Endothelial cell of umbilical vein (primary cell): ENCODE measurements at regions not wholly inside any gene's neighbourhood (a gene's known extent, or its start where the extent isn't known, plus 50 kb on each side); places are given as distances from the start of the nearest gene placed in this dataset.
A peak's percentile ranks its signal among the peaks of the same experiment; 100 is the strongest.

Experiments used
- BruUV-seq: library from RNA; stranded (reverse); fragments of 400-500 nt; replicated peaks from 2 replicates; lab custom pipeline; 2021; lab: Mats Ljungman, UMichigan
- CTCF ChIA-PET: fragments of 300-600, 350-600 bp; sonication (Branson Sonifier 250); formaldehyde crosslinking; loops from one replicate; lab custom pipeline; 2021; ENCODE audit warnings: antibody characterized with exemption, inconsistent platforms; lab: Charles Lee
- POLR2A ChIA-PET: fragments of 300-600, 350-600 bp; sonication (Branson Sonifier 250); formaldehyde crosslinking; loops from one replicate; lab custom pipeline; 2021; ENCODE audit warnings: antibody characterized with exemption, inconsistent platforms; lab: Charles Lee
- DNase-seq: peaks from one replicate; pipeline ENCODE4 v3.0.0-alpha.2; 2011; ENCODE audit warnings: low read depth, low spot score
- FAIRE-seq: peaks from 2 replicates; lab custom pipeline; 2011; peaks lifted over from hg19 to GRCh38; lab: Jason Lieb, UNC
- H2AFZ ChIP-seq: 2 replicates; pipeline ENCODE4 v1.6.0; 2012; ENCODE audit warnings: low read depth, low read length, control low read depth, inconsistent platforms
- H3K27ac ChIP-seq: 2 replicates; pipeline ENCODE4 v1.5.1; 2011; ENCODE audit warnings: low read depth, mild to moderate bottlenecking, control low read depth, low read length, moderate library complexity; ENCODE audit not compliant: insufficient read depth
- H3K27me3 ChIP-seq, 2 experiments: 2 replicates each; pipeline versions ENCODE4 v1.6.0 to v1.6.1; 2011; ENCODE audit warnings: low read length in 2 of 2, mixed read lengths in 1 of 2; ENCODE audit not compliant: control insufficient read depth in 2 of 2, insufficient read depth in 2 of 2
- H3K36me3 ChIP-seq, 2 experiments: 2 replicates in 1 of 2; 3 replicates in 1 of 2; pipeline ENCODE4 v1.5.1; 2011; ENCODE audit warnings: low read length in 2 of 2, mild to moderate bottlenecking in 1 of 2, moderate library complexity in 1 of 2; ENCODE audit not compliant: control insufficient read depth in 2 of 2, insufficient read depth in 2 of 2; ENCODE audit errors: extremely low read depth in 1 of 2
- H3K4me1 ChIP-seq: 3 replicates; pipeline ENCODE4 v1.5.1; 2011; ENCODE audit warnings: mild to moderate bottlenecking, low read length; ENCODE audit not compliant: control insufficient read depth, insufficient read depth; ENCODE audit errors: extremely low read depth
- H3K4me2 ChIP-seq: 2 replicates; pipeline ENCODE4 v1.6.1; 2011; ENCODE audit warnings: low read length, control low read depth, mixed read lengths; ENCODE audit not compliant: insufficient read depth
- H3K4me3 ChIP-seq, 3 experiments: fragments of 200-600 bp in 1 of 3; sonication (generic), shearing (Covaris generic) in 1 of 3; replicated peaks in 1 of 3; 2 replicates each; pipeline ENCODE4 v1.5.1; 2011 to 2016; ENCODE audit warnings: control low read depth in 3 of 3, low read length in 3 of 3, mild to moderate bottlenecking in 2 of 3, inconsistent platforms in 1 of 3, low read depth in 1 of 3, moderate library complexity in 1 of 3; ENCODE audit not compliant: insufficient read depth in 1 of 3
- H3K79me2 ChIP-seq: 2 replicates; pipeline ENCODE4 v1.6.0; 2012; ENCODE audit warnings: low read length, inconsistent platforms; ENCODE audit not compliant: control insufficient read depth, insufficient read depth
- H3K9ac ChIP-seq: replicated peaks from 2 replicates; pipeline ENCODE3; 2011; ENCODE audit warnings: low read length, control low read depth; ENCODE audit not compliant: insufficient read depth; ENCODE audit errors: extremely low read depth
- H3K9me1 ChIP-seq: replicated peaks from 3 replicates; pipeline ENCODE4 v1.6.0; 2011; ENCODE audit warnings: mild to moderate bottlenecking, low read length; ENCODE audit not compliant: control insufficient read depth, insufficient read depth; ENCODE audit errors: extremely low read depth
- H3K9me3 ChIP-seq: replicated peaks from 2 replicates; pipeline ENCODE4 v1.5.1; 2012; ENCODE audit warnings: low read length, inconsistent platforms; ENCODE audit not compliant: control insufficient read depth, insufficient read depth
- H4K20me1 ChIP-seq: replicated peaks from 2 replicates; pipeline ENCODE3; 2011; ENCODE audit warnings: mild to moderate bottlenecking, low read length; ENCODE audit not compliant: control insufficient read depth, insufficient read depth; ENCODE audit errors: extremely low read depth
- CTCF ChIP-seq, 2 donors: IDR thresholded peaks; 1 replicate in 1 of 2; 2 replicates in 1 of 2; pipeline ENCODE4 v1.5.1; 2011; ENCODE audit warnings: low read length in 2 of 2, mild to moderate bottlenecking in 2 of 2, moderate library complexity in 2 of 2, control low read depth in 1 of 2, inconsistent platforms in 1 of 2, low read depth in 1 of 2; ENCODE audit not compliant: insufficient read depth in 1 of 2; ENCODE audit errors: extremely low read depth in 1 of 2
- EZH2 ChIP-seq: IDR thresholded peaks from 2 replicates; pipeline ENCODE4 v1.6.1; 2012; ENCODE audit warnings: borderline replicate concordance, low read depth, mild to moderate bottlenecking, moderate library complexity, low read length, inconsistent platforms; ENCODE audit not compliant: severe bottlenecking
- FOS ChIP-seq: IDR thresholded peaks from 2 replicates; pipeline ENCODE4 v1.6.1; 2011; ENCODE audit warnings: mild to moderate bottlenecking, low read length, moderate library complexity, borderline replicate concordance; ENCODE audit not compliant: insufficient read depth
- GATA2 ChIP-seq: IDR thresholded peaks from 2 replicates; pipeline ENCODE4 v1.7.0; 2011; ENCODE audit warnings: low read depth, mild to moderate bottlenecking, moderate library complexity, mixed read lengths, low read length; ENCODE audit not compliant: insufficient read length, insufficient read depth
- JUN ChIP-seq: IDR thresholded peaks from 2 replicates; pipeline ENCODE4 v1.6.1; 2011; ENCODE audit warnings: borderline replicate concordance, low read depth; ENCODE audit not compliant: insufficient read length, insufficient read depth
- MYC ChIP-seq: IDR thresholded peaks from one replicate; pipeline ENCODE4 v1.6.1; 2011; ENCODE audit warnings: mild to moderate bottlenecking, low read depth, low read length
- POLR2A ChIP-seq: IDR thresholded peaks from 2 replicates; pipeline ENCODE4 v1.6.1; 2012; ENCODE audit warnings: low read depth, mild to moderate bottlenecking, control low read depth, low read length
- POLR2AphosphoS5 ChIP-seq: IDR thresholded peaks from 2 replicates; pipeline ENCODE4 v1.6.1; 2012; ENCODE audit warnings: low read depth, mild to moderate bottlenecking, control low read depth, low read length, moderate library complexity; ENCODE audit not compliant: insufficient read depth
- dilution Hi-C: fragments of 300-500 bp; cut with MboI; formaldehyde crosslinking; loops from one replicate; pipeline ENCODE4 v1.15.0; 2019; ENCODE audit warnings: low sequenced_read_pairs; ENCODE audit not compliant: extremely low pct_ligation_motif_present
- intact Hi-C: fragments of 100-400 bp; cut with micrococcal nuclease; formaldehyde crosslinking; loops from one replicate; pipeline ENCODE4 v1.10.0; 2022
- TF ChIP-seq, protein P1 (sequence below): IDR thresholded peaks from 2 replicates; pipeline ENCODE4 v1.6.1; 2011; ENCODE audit not compliant: insufficient read depth, insufficient read length

DNA sequence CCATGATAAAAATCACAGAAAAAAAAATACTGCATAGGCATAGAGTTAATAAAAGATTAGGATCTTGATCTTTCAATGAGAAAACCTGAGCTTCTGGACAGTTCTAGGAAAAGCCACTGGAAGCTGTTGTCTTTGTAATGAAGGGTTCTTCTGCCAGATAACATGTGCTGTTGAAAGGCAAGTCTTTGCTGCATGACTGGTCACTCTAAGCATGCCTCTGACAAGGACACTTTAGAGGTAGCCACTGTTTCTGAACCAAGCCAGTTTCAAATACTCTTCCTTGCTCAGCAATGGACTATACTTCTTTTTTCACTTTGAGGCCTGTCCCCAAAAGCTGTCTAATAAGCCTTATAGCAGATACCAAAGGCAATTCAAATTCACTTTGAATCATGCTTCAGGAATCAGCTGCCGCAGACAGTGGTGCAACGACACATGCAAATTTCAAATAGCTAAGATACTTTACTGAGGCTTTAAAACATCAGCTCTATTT, 70.2 kb downstream of the BTG1 start:
- no peak overlapping the region for H2AFZ ChIP-seq
- no peaks in the 10 kb centered on the region for H3K79me2 ChIP-seq
- FAIRE-seq, result no peak
- no peak overlapping the region for H3K27ac ChIP-seq
- intact Hi-C loops (no loop called here), dilution Hi-C loops (no loop called here)
- no TSS peak for BruUV-seq
- ChIA-PET CTCF (interaction anchor here (0.9 to 1.7 kb wide), 8 partner anchors 8 to 693 kb away, joined by 3 to 4 read pairs (median 4); no protein-coding TSS in a partner anchor), POLR2A (no interaction called here)
- H3K27me3 ChIP-seq, result no peaks in the 10 kb centered on the region
- TF ChIP-seq, protein P1, sequence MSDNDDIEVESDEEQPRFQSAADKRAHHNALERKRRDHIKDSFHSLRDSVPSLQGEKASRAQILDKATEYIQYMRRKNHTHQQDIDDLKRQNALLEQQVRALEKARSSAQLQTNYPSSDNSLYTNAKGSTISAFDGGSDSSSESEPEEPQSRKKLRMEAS, result no peak
- TF ChIP-seq POLR2AphosphoS5 (no peak), GATA2 (no peak), JUN (no peak), POLR2A (no peak), EZH2 (no peak), MYC (no peak)
- no peaks in the 10 kb centered on the region for H3K9me1 ChIP-seq
- H3K9ac ChIP-seq, result no peak overlapping the region
- no peak overlapping the region for H3K4me3 ChIP-seq
- H3K9me3 ChIP-seq, result no peaks in the 10 kb centered on the region
- no peaks in the 10 kb centered on the region for H3K4me1 ChIP-seq
- no peaks in the 10 kb centered on the region for H4K20me1 ChIP-seq
- H3K4me2 ChIP-seq, result no peak overlapping the region
- H3K36me3 ChIP-seq, result no peaks in the 10 kb centered on the region
- no peak for DNase-seq

DNA sequence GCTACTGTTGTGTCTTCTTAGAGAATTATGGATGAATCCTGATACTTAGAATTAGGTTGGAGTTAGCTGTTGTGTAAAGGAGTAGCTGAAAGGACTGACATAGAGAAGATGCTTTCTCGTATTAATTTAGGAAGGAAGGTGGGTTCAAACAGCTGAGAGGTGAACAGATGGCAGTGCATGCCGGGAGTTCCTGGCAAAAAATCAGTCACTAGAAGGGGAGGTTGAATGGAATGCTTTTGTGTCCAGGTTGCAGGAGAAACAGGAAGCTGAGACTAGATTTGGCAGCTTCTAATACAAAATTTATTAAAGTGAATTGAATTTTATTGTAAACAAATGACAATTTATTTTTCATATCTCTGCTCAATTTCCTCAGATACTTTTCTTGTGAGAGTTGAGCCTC, 70.8 kb downstream of the BTG1 start:
- no peak overlapping the region for H2AFZ ChIP-seq
- H3K9ac ChIP-seq, result no peak overlapping the region
- no peaks in the 10 kb centered on the region for H3K27me3 ChIP-seq
- H3K9me1 ChIP-seq, result no peaks in the 10 kb centered on the region
- H3K79me2 ChIP-seq, result no peaks in the 10 kb centered on the region
- TF ChIP-seq POLR2A (no peak), FOS (no peak), CTCF (IDR thresholded peaks at IDR 0.05; ENCODE audit: extremely low read depth in 1 of 2, insufficient read depth in 1 of 2, low read depth in 1 of 2, low read length in 2 of 2) (no peak), EZH2 (no peak), GATA2 (no peak), MYC (no peak), POLR2AphosphoS5 (no peak), JUN (no peak)
- TF ChIP-seq, protein P1, result no peak
- DNase-seq (peak; percentile 33), FAIRE-seq (no peak)
- H3K4me2 ChIP-seq, result no peak overlapping the region
- H3K36me3 ChIP-seq, result no peaks in the 10 kb centered on the region
- no TSS peak for BruUV-seq
- ChIA-PET CTCF (interaction anchor here (0.9 to 1.7 kb wide), 8 partner anchors 9 to 692 kb away, joined by 3 to 4 read pairs (median 4); no protein-coding TSS in a partner anchor), POLR2A (no interaction called here)
- no peak overlapping the region for H3K27ac ChIP-seq
- dilution Hi-C loops (no loop called here), intact Hi-C loops (no loop called here)
- no peak overlapping the region for H3K4me3 ChIP-seq
- no peaks in the 10 kb centered on the region for H3K4me1 ChIP-seq
- H4K20me1 ChIP-seq, result no peaks in the 10 kb centered on the region
- no peaks in the 10 kb centered on the region for H3K9me3 ChIP-seq
